ENCODE measurements at regions not wholly inside any gene's neighbourhood (a gene's known extent, or its start where the extent isn't known, plus 50 kb on each side); places are given as distances from the start of the nearest gene placed in this dataset.

- TF ChIP-seq CTCF (conservative IDR thresholded peaks at IDR 0.05; ENCODE audit: low read depth, low read length) (no peak), EZH2 (IDR thresholded peaks at IDR 0.05; ENCODE audit: borderline replicate concordance, low read depth, low read length, poor library complexity, severe bottlenecking) (no peak)
Observed at GRCh38 chr20:55760586-55760985, 244.7 kb downstream of the CBLN4 start.
